HG02588 (cell line): ENCODE measurements at regions not wholly inside any gene's neighbourhood (a gene's known extent, or its start where the extent isn't known, plus 50 kb on each side); places are given as distances from the start of the nearest gene placed in this dataset.

ENCODE experiments used
- ATAC-seq: cut with Tn5 transposase; IDR thresholded peaks from one replicate; pipeline ENCODE4 v1.9.1; 2021; ENCODE audit warnings: mild to moderate bottlenecking, moderate library complexity; ENCODE audit not compliant: unreplicated experiment

DNA sequence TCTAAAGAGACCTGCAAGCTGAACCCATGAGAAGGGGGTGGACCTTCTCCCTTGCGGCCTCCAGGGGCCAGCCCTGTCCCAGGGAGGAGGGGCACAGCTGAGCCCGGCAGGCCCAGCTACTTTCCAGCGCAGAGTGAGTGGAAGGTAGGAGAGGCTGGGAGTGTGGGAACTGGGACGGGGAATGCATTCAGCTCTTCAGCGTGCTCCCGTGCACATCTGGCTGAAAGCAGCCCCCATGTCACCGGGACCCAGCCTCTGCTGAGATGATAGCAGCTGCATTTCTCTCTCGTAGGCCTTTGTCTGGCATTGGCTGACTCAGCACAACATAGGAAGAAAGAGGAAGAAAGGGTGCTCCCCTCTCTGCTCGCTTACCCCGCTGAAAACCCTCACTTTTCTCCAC, 951.5 kb downstream of the TBC1D22A start:
- no peak for ATAC-seq

DNA sequence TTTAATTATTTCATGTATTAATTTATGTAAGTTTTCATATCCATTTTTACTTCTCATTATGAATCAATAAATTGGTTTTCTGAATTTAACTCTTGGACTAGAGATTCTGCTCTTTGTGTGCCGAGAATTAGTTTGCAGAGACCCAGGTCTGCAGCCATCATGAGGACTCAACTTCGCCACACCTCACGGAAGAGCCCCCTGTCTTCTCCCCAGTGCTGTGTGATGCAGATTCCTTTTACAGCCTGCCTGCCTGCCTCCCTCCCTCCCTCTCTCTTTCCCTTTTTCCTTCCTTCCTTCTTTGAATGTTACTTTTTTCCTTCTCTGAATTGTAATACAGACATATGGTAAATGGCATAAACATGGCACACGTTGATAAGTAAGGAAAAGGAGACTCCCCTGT, 947.7 kb downstream of the TBC1D22A start:
- no peak for ATAC-seq

DNA sequence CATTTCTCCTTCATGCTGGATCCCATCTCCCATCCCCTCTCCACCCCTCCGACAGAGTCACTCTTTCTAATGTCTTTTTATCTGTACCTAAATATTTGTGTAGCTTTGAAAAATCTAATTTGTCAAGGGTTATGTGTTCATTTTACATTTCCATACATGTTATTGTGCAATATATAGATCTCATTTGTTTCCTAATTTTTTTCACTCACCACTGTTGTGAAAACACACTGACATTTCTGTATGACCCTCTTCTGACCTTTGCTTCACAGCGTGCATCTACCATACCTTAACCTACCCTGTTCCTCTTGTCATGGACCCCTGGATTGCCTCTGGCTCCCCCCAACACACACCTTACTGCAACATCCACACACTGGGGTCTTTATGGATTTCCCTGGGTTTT, 942.9 kb downstream of the TBC1D22A start:
- ATAC-seq, result no peak

DNA sequence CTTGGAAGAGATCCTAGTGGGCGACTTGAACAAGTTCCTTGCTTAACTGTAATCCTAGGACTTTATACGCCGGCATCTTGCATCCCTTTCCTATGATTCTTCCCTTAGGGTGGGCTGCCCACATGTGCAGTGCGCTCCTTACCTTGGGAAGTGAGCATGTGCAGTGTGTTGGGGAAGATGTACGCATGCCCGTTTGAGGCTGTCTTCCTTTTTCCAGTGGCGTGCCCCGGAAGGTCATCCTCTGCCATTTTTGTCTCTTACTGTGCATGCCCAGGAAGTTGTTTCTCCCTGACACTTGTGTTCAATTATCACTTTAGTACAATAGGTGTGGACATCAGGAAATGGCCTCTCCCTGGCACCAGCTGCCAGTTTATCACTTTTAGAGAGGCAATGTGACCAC, 936.5 kb downstream of the TBC1D22A start:
- ATAC-seq, result no peak

DNA sequence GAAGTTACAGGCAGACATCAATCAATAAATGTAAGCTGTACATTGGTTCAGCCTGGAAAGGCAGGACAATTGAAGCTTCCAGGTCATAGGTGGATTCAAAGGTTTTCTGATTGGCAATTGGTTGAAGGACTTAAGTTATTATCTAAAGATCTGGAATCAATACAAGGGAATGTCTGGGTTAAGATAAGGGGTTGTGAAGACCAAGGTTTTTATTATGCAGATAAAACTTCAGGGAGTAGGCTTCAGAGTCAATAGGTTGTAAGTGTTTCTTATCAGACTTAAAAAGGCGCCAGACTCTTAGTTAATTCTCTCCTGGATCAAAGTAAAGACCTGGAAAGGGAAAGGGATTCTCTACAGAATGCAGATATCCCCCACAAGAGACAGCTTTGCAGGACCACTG, 935.4 kb downstream of the TBC1D22A start:
- ATAC-seq, result no peak

DNA sequence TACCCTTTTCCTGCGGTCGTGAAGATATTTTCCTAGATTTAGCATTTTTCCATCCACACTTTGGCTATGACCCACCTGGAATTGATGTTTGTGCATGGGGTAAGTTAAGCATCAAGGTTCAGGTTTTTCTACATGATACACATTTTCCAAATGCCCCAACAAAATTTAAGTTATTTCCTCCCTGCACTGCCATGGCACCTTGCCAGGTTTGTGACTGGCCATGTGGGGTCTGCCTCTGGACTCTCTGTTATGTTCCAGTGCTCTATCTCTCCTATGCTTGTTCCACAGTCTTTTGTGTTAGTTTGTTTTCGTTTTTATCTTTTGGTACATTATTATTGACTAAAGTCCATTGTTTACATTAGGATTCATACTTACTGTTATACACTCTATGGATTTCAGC, 934.3 kb downstream of the TBC1D22A start:
- ATAC-seq, result no peak

DNA sequence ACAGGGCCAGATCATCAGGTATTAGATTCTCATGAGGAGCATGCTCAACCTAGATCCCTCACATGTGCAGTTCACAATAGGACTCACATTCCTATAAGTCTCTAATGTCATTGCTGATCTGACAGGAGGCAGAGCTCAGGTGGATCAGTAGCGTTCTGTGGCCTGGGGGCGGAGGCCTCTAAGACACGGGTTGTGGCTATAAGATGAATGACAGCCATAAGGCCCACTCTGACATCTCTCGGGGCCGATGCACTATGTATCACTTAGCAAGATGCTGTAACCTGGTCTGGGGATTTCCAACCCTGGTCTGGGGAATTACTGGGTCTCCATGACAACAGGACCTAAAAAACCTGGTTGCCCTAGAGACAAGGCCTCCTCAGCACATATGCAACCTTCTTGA, 932.7 kb downstream of the TBC1D22A start:
- no peak for ATAC-seq

DNA sequence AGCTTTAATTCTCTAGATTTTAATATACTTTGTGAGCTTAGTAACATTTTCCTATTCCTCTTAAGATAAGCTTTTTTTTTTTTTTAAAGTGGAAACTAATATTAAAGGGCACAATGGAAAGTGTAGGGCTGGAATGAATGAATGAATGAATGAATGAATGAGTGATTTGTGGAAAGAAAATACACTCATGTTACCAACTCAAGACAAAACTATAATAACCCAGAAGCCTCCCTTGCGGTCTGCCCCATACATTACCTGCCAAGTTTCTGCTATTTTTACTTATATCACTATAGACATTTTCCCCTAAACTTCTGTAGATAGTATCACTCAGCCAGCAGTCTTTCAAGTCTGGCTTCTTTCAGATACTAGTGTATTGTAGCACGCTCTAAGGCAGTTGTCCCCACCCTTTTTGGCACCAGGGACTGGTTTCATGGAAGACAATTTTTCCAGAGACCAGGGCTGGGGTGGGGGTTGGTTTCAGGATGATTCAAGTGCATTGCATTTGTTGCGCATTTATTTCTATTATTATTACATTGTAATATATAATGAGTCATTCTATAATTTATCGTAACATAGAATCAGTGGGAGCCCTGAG, 932.2 kb downstream of the TBC1D22A start:
- no peak for ATAC-seq

DNA sequence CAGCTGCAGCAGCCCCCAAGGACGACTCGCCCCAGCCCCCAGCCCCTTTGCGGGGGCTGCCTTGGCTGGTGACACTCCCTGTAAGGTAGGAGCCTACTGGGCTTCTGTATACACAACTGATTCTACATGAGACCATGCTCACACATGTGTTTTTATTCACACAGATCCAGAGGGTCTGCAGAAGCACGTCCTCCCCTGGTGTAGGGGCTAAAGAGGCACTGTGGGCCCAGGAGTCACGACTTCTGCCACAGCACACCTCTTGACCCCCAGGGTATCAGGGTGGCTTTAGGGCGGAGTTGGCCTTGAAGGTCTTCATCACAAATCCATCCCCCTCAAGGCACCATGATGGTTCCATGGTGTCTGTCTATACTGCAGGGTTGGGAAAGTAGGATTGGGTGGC, 931.2 kb downstream of the TBC1D22A start:
- no peak for ATAC-seq

DNA sequence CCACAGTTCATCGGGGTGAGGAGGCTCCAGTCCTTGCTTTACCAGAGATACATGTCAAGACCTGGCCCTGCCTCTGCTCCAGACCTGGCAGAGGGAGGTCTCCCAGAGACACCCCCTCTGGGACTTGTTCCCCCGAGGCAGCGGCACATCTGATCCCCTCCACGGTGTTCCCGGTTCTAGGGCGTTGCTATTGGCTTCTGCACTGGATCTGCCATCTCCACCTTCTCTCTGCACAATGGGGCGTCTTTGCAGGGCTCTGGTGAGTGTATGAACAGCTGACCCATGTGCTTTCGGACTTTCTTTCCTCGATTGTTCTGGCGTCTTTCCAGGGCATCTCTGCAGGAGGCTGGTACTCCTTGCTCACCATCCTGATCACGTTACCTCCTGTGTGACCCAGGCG, 930.4 kb downstream of the TBC1D22A start:
- ATAC-seq, result no peak

DNA sequence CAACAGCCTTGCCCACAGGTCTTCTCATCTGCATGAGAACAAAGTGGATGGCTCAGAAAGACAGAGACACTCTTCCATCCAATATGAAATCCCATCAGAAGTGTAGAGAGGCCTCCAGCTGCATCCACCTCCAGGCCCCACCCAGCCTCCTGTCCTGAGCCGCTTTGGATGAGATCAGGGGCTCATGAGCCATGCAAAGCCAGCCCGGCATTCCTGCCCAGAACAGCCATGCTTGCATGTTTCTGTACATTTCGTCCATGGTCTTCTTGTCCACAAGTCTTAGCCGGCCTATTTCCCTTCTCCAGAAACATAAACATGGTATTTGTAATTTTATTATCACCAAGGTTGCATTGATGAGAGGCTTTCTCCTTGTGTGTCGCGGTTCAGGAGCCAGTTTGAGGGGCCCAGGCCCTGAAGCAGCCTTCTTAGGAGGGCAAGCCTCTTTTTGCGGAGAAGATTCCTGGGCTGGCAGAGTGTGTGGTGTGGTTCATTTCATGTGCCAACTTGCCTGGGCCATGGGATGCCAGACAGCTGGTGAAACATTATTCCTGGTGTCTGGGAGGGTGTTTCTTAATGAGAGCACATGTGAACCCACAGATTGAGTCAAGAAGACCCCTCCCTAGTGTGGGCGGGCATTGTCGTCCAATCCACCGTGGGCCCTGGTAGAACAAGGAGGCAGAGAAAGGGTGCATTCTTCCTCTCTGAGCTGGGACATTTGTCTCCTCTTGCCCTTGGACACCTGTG, 928.9 kb downstream of the TBC1D22A start:
- ATAC-seq, result no peak

DNA sequence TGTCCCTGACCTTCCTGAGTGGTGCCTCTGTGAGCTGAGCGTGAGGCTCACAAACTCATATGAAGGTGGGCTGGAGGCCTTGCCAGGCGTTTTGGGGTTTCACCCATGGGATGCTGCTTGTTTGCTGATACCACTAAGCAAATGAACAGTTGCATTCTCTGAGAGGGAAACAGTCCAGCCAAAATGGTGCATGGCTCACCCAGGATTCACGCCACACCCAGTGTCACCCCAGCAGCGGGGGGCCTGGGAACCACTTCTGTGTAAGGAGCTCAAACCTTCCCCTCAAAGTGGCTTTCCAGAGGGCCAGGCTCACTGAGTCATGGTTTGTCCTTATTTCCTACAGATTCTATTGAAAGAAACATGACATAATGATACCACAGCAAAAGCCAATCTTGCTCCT, 928.1 kb downstream of the TBC1D22A start:
- ATAC-seq, result no peak

DNA sequence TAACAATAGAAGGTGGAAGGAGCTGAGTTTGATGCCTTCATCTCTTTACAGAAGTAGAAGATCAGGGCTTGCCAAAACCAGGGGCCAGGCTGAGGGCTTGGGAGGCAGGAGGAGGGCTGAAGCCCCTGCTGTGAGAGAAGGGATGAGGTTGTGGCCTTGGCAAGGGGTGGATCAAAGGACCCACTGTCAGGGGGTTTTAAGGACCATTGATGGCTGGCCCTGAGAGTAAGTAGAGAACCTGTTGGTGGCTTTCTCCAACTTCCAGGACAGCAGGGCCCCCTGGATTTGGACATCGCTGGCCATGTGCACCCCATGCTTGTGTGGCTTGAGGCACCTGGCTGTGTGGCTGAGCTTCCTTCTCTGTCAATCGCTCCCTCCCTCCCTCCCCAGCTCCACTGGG, 927.7 kb downstream of the TBC1D22A start:
- ATAC-seq, result no peak

DNA sequence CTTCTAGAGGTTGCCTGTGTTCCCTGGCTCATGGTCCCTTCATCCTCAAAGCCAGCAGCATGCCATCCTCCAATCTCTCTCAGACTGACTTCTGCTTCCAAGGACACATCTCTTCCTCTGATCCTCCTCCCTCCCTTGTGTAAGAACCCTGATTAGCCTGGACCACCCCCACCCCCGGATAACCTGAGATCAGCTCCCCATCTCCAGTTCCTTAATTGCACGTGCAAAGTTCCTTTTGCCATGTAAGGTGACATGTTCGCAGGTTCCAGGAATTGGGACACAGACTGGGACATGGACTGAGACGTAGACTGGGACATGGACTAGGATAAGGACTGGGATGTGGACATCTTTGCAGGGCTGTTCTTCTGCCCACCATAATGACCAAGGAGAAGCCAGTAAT, 925.3 kb downstream of the TBC1D22A start:
- ATAC-seq, result no peak

DNA sequence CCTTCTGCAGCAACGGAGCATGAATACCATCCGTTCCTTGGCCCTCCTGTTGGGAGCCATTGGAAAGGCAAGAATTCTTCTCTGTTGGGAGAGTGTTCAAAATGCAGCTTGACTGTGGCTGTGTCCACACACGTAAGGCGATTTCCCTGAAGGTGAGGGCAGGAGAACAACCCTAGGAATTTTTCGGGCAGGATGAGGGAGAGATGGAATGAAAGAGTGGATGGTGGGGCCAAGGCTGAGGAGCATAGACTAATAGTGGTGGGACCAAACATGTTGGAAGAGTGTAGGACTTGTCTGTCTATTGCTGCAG, 924.9 kb downstream of the TBC1D22A start:
- no peak for ATAC-seq

DNA sequence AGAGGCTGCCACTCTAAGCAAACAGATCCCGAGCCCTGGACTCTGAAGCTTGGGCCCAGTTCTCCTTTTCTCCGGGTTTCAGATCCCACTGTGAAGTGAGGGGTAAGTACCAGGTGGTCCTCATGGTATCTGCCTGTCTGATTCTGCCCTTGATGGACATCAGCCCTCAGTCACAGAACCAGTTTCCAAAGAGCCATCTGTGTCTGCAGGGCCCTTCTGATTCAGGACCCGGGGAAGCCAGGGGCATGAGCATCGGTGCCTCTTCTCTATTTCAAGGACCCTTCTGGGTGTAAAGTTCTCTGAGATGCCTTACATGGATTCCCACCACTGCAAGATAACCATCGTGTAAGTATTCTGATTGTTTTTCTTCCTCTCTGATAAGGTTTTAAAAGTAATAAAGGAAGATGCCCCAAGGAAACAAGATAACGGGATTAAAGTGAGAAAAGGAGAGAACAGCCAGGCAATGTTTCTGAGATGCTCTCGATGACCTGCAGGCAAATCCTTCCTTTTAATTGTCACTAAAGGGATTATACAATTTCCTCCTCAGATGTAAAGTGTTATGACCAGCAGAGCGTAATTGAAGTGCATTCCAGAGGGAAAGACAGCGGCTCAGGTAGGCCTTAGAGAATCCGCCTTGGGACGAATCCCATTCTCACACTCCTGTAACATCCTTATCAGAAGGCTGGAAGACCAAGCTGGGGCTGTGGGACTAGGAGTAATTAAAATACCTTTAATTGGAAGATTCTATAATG, 924.3 kb downstream of the TBC1D22A start:
- ATAC-seq, result no peak

DNA sequence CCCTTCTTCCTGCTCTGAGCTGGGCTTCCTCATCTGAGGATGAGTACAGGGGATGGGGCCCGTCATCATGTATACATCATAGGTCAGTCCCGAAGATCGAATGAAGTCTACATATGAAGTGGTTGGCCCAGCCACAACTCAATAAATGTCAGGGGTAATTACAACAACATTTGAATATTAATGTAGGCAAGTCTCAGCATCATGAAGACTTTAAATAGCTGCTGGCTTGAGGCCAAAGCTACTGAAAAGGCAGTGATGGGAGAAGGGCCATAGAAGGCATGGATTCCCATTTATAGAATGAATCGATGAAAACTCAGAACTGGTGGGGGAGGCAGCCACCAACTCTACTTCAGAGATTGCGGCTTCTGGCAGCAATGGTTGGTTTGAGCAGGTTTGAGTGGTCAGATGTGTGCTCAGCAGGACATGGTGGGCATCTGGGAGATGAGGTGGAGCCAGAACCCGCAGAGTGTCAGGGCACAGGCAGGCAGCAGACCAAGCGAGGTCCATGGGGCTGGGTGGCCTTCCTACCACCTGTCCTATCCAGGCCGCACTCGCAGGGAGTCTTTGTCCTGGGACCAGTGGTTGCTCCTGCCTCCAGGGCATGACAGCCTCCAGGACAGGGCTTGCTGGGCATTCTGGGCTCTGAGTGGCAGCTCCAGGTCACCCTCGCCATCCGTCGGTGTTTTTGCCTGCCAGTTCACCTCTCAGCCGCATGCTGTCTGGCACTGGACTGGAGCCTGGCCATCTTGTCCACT, 919.1 kb downstream of the TBC1D22A start:
- no peak for ATAC-seq

DNA sequence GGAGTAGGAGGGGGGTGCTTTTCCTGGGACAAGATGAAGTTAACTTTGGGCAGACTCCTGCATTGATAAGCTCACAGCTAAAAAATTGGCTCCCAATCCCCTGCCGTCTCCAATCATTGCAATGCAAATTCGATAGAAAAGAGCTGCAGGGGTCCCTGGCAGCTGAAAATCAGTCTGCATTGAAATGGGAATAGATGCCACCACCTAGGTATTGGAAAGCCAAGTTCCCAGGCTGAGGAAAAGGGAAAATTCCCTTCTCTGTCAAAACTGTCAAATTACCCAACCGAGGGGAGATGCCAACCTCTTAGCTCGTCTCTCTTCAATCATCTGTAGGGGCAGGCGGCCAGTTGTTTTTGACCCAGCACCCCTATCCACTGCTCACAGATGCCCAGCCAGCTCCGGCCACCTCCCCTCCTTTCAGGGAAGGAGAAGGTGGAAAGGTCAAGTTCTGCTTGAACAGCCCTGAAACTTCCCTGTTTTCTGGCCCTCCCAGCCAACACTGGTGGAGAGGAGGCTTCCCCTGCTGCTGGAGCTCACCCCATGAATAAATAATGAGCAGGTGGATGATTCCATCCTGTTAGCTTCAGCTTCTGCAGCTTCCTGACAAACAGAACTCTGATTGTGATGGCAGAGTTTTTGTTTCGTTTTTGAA, 916.3 kb downstream of the TBC1D22A start:
- no peak for ATAC-seq

DNA sequence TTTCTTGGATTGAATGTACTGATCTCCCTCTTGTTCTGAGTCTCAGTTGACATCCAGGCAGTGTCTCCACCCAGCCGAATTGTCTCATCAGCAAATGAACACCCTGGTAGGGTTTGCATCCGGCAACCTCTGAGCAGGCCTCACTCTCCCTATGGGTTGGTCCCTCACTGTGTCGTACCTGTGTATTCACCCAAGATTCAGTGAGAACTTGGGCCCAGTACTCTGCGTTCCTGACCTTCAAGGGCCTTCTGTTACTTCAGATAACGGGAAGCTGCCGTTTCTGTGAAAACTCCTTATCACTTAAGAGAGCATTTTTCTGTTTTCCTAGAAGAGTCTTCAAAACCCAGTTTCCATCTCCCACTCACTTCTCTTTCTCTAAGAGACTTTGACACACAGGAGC, 915.6 kb downstream of the TBC1D22A start:
- ATAC-seq, result no peak

DNA sequence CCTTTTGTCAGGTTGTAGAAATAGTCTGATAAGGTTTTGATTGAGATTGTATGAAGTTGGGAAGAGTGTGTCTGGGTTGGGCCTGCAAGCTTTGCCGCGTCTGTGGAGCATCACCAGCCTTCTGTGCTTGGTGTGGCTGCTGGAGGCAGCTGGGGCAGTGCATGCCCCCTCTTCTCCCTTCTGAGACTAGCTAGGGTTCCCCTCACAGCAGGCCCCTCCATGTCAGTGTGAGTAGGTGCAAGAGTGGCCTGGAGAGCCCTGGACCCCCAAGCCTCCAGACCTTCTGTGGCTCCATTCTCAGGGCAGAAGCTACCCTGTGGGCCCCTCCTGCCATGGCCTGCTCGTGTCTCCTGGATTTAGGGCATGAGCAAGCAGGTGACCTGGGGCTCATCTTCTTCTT, 914.2 kb downstream of the TBC1D22A start:
- no peak for ATAC-seq

DNA sequence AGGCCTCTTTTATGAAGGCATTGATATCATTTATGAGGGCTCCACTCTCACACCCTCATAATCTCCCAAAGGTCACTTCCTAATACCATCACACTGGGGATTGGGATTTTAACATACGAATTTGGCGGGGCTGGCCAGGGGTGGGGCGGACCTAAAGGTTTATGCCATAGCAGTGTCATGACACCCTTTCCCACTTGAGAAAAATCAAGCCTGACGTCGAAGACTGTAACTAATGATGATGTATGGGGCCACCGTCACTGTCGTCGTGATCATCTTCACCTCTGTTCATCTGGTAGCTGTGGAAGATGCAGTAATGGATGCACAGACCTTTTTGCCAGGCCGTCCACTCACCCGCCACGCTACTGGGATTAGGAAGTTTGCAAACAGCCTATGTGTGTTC, 912.1 kb downstream of the TBC1D22A start:
- no peak for ATAC-seq
